KBM-7 (cell line): ENCODE measurements at regions not wholly inside any gene's neighbourhood (a gene's known extent, or its start where the extent isn't known, plus 50 kb on each side); places are given as distances from the start of the nearest gene placed in this dataset.
"Not testable (repeated sequence)": the region's sequence is repeated elsewhere in the genome, so short reads cannot be mapped to it uniquely, and the experiment has no call there.

Experiments used
- DNase-seq: peaks from one replicate; pipeline ENCODE4 v3.0.0-alpha.2; 2015
- in situ Hi-C: fragments of 300-500 bp; cut with MboI; formaldehyde crosslinking; loops from 2 replicates; pipeline ENCODE4 v1.14.3; 2020; ENCODE audit warnings: low sequenced_read_pairs, low pct_unique_long_range_greater_than_20kb, mixed read lengths

- in situ Hi-C loops: no loop called here
- no peak for DNase-seq
Measured at GRCh38 chr3:178096955-178097354, 439.3 kb upstream of the KCNMB2 start.

DNA sequence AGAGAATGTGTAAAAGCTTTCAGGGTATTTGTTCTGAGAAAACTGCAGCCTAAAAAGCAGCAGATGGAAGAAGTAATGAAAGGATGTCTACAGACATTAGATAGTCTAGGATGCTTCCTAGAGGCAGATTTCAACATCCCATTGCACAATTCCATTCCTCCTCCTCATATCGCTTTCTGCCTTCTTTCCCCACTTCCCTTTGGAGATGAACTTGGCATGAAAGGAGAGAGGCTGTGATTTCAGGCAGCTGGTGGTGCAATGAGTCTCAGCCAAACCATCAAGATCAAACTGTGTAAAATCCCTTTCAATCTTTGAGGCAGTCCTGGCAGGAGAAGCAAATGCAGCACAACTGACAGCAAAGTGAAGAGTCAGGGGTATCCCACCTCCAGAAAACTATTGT is 438.7 kb upstream of the KCNMB2 start:
- no peak for DNase-seq
- in situ Hi-C loops: no loop called here

GRCh38 chr3:178099274-178099673 is 437.0 kb upstream of the KCNMB2 start:
- no peak for DNase-seq
- in situ Hi-C loops: no loop called here

- no peak for DNase-seq
- in situ Hi-C loops: no loop called here
Measured at GRCh38 chr3:178099862-178100261, 436.4 kb upstream of the KCNMB2 start.

DNA sequence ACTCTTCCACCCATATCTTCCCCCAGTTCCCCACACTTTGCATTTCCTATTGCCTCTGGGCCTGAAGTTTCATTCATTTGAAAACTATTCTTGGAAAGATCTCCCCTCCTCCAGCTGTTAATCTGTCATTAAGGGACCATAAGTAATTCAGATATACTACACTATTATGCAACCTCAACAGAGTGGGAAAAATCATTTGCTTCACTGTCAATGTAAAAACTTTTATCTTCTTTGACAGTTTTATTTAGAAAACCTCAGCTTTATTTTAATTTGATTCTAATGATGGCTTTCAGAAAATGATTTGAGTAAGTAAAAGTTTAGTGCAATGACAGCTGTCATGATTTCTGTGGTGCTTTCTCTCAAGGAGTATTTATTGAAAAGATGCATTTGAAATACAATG is 435.3 kb upstream of the KCNMB2 start:
- no peak for DNase-seq
- in situ Hi-C loops: no loop called here

GRCh38 chr3:178103140-178103539 is 433.1 kb upstream of the KCNMB2 start:
- in situ Hi-C loops: no loop called here
- no peak for DNase-seq

GRCh38 chr3:178107804-178108203 is 428.4 kb upstream of the KCNMB2 start:
- no peak for DNase-seq
- in situ Hi-C loops: no loop called here

DNA sequence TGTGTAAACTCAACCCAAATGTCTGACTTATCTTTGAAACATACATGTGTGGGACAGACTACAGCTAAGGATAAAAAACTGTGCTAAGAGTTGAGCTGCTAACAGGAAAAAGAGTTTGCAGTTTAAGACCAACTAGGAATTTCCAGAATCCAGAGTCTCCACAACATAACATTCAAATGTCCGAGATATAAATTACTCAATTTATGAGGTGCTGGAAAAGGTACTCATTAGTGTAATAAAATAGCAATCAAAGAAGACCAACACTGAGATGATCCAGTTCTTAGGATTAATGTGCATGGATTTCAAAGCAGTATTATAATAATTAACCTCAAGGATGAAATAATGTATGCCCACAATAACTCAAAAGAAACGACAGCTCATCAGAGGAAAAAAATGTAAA is 426.5 kb upstream of the KCNMB2 start:
- no peak for DNase-seq
- in situ Hi-C loops: no loop called here

- peak; percentile 60 for DNase-seq
- in situ Hi-C loops: no loop called here
Measured at GRCh38 chr3:178112134-178112533, 424.1 kb upstream of the KCNMB2 start.

DNA sequence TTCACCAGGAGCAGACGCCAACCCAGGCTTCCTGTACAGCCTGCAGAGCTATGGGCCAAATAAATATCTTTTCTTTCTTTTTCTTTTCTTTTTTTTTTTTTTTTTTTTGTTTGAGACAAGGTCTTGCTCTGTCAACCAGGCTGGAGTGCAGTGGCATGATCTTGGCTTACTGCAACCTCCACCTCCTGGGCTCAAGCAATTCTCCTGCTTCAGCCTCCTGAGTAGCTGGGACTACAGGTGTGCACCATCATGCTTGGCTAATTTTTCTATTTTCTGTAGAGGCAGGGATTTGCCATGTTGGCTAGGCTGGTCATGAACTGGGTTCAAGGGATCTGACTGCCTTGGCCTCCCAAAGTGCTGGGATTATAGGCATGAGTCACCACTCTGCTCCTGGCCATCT is 423.7 kb upstream of the KCNMB2 start:
- peak; percentile 20 for DNase-seq
- in situ Hi-C loops: not testable (repeated sequence)

GRCh38 chr3:178117641-178118040 is 418.6 kb upstream of the KCNMB2 start:
- in situ Hi-C loops: no loop called here
- DNase-seq: no peak

- DNase-seq, in situ Hi-C loops: not testable (repeated sequence)
Measured at GRCh38 chr3:178119608-178120295, 416.5 kb upstream of the KCNMB2 start.

DNA sequence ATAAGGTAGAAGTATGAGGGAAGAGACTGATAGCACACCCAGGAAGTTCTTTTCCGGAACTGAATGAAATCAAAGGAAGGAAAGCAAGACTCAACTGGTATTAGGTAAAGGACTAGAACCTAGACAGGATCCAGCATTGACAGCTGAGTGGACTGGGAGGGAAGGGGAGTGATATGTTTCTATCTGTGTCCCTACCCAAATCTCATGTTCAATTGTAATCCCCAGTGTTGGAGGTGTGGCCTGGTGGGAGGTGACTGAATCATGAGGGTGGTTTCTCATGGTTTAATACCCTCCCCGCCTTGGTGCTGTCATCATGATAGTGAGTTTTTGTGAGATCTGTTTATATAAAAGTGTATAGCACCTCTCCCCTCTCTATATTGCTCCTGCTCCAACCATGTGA is 415.9 kb upstream of the KCNMB2 start:
- DNase-seq: no peak
- in situ Hi-C loops: no loop called here

- in situ Hi-C loops: no loop called here
- no peak for DNase-seq
Measured at GRCh38 chr3:178126686-178127085, 409.6 kb upstream of the KCNMB2 start.

GRCh38 chr3:178127221-178127620 is 409.0 kb upstream of the KCNMB2 start:
- in situ Hi-C loops: no loop called here

DNA sequence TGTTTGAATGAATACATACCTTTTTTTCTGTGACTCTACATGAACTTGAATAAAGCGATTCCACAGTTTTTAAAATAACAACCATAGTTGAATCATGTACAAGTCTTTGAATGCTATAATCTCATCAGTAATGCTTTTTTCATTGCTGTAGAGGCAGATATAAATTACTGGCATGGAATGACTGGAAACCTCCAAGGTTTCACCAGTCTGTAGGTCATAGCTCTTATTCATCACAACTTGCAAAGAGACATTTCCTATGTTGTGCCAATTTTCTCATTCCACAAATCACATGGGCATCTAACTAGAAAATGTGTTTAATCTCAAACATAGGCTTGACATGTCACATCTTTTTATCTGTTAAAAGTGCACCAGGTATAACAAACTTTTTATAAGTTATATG is 407.1 kb upstream of the KCNMB2 start:
- DNase-seq: no peak
- in situ Hi-C loops: no loop called here

More at GRCh38 chr3:178127221-178127620, 409.0 kb upstream of the KCNMB2 start:
- no peak for DNase-seq

GRCh38 chr3:178131801-178132200 is 404.4 kb upstream of the KCNMB2 start:
- in situ Hi-C loops: no loop called here
- no peak for DNase-seq

GRCh38 chr3:178137206-178137605 is 399.0 kb upstream of the KCNMB2 start:
- in situ Hi-C loops: no loop called here
- DNase-seq: no peak

GRCh38 chr3:178137831-178138230 is 398.4 kb upstream of the KCNMB2 start:
- DNase-seq: no peak

GRCh38 chr3:178139116-178139515 is 397.1 kb upstream of the KCNMB2 start:
- in situ Hi-C loops: no loop called here

More at GRCh38 chr3:178137831-178138230, 398.4 kb upstream of the KCNMB2 start:
- in situ Hi-C loops: no loop called here

GRCh38 chr3:178140531-178141304 is 395.5 kb upstream of the KCNMB2 start:
- in situ Hi-C loops: no loop called here
- no peak for DNase-seq

More at GRCh38 chr3:178139116-178139515, 397.1 kb upstream of the KCNMB2 start:
- no peak for DNase-seq
